ENCODE measurements at regions not wholly inside any gene's neighbourhood (a gene's known extent, or its start where the extent isn't known, plus 50 kb on each side); places are given as distances from the start of the nearest gene placed in this dataset.

- TF ChIP-seq EP300 (IDR thresholded peaks at IDR 0.05), result no peak
- TF ChIP-seq CTCF (IDR thresholded peaks at IDR 0.05), result no peak
These were observed 388.0 kb upstream of the TBL1XR1 start for GRCh38 chr3:177585271-177585670.

Data from ovary (tissue), 3 donors.